DMS 273 (cell line): ENCODE measurements at regions not wholly inside any gene's neighbourhood (a gene's known extent, or its start where the extent isn't known, plus 50 kb on each side); places are given as distances from the start of the nearest gene placed in this dataset.
"Not testable (repeated sequence)": the region's sequence is repeated elsewhere in the genome, so short reads cannot be mapped to it uniquely, and the experiment has no call there.

Experiments used
- DNase-seq: peaks from one replicate; lab custom pipeline; 2025; ENCODE audit not compliant: unreplicated experiment; lab: John Stamatoyannopoulos, UW

GRCh38 chr9:106779796-106780195 lies 83.2 kb upstream of the ZNF462 start:
- DNase-seq = no peak

- DNase-seq = no peak
Observed at GRCh38 chr9:106783121-106783520, 79.8 kb upstream of the ZNF462 start.

GRCh38 chr9:106784076-106784475 lies 78.9 kb upstream of the ZNF462 start:
- DNase-seq = no peak

GRCh38 chr9:106785200-106785599 lies 77.8 kb upstream of the ZNF462 start:
- no peak for DNase-seq

- not testable (repeated sequence) for DNase-seq
Observed at GRCh38 chr9:106788021-106788420, 74.9 kb upstream of the ZNF462 start.

DNA sequence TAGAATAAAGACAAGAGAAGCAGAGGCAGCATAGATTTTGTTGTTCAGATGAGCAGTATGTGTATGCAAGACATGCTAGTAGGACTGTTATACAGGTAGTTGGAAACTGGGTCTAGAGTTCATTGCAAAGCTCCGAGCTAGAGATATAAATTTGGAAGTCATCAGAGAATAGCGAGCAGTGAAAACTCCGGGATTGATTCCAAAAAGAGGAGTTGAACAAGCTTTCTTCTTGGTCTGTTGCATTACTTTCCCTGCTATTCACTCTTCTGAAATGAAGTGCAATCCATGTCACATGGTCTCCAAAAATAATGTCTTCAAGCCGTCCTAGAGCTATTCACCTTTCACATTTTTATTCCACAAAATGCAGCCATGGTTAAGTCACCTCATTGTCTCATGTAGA lies 67.9 kb upstream of the ZNF462 start:
- no peak for DNase-seq

- no peak for DNase-seq
Observed at GRCh38 chr9:106796771-106797170, 66.2 kb upstream of the ZNF462 start.

- no peak for DNase-seq
Observed at GRCh38 chr9:106797299-106797698, 65.7 kb upstream of the ZNF462 start.

DNA sequence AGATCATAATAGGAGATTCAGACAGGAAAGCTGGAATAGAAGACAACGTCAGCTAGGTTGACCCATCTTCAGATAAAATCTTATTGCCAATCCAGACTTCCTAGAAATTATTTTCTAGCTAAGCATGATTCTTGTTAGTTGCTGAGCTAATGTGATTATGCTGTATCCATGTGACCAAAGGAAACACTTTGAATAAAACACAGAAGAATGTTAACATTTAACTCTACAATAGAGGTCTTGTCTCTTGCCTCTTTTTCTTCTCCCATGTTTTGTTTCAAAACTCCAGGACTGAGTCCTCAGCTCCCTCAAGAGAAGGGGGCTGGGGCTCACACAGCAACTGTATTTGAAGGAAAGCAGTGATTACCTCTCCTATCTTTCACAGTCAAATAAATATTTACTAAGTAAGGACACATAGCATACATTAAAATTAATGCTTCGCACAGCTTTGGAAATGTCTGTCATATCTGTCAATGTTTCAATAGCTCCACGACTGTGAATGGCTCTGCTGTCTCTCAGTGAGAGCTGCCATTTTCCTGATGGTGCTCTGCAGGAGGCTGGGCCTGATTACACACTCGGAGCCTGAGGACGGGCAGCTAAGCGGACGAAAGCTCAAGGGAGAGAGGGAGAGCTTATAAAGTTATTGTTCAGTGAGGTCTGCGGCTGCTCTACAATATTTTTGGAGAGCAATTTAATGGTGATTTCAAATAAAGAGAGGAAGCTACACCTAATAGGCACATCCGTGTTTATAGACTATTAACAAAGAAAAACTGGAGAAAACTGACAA lies 64.8 kb upstream of the ZNF462 start:
- DNase-seq = no peak

GRCh38 chr9:106799152-106799551 lies 63.8 kb upstream of the ZNF462 start:
- no peak for DNase-seq

DNA sequence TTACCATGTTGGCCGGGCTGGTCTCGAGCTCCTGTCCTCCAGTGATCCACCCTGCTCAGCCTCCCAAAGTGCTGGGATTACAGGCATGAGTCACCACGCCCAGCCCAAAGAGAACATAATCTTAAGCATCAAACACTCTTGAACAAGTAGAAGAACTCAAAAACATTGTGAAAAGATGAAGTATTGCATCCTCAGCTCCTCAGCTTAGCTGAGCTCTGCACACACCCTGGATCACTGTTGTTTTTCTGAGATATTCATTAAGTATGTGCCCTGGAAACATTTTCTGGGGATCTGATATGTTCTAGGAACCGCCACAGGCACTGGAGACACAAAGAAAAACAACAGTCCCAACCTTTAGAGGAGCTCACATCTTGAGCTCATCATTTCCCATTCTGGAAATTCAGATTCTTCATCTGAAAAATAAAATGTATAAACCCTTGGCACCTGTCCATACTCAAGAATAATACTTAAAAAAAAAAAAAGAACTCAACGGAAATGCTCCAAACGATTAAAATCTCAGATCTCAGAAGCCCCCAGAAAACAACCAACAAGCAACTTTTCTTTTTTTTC lies 62.2 kb upstream of the ZNF462 start:
- no peak for DNase-seq

DNA sequence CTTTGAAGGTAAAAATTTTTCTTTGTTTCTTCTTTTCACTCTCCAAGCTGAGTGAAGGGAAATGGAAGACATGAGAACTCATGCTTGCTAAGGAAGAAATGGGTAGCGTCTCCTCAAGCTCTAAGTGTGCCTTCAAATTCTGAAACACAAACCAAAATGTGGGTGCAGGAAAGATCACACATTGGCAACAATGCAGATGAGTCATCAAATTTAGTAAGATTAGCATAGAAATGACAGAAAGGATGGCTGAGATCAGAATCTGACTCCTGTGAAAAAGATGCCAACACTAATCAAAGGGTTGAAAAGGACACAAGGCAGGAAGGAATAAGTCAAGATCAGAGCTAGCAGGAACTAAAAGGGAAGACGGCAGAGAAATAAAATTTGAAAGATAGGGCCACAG lies 61.1 kb upstream of the ZNF462 start:
- DNase-seq = no peak
